Ammon's horn (tissue), 1 donor: ENCODE measurements at regions not wholly inside any gene's neighbourhood (a gene's known extent, or its start where the extent isn't known, plus 50 kb on each side); places are given as distances from the start of the nearest gene placed in this dataset.
A peak's percentile ranks its signal among the peaks of the same experiment; 100 is the strongest.

Source experiments
- DNase-seq: peaks from one replicate; pipeline ENCODE4 v3.0.0-alpha.2; 2016; ENCODE audit warnings: low spot score

DNA sequence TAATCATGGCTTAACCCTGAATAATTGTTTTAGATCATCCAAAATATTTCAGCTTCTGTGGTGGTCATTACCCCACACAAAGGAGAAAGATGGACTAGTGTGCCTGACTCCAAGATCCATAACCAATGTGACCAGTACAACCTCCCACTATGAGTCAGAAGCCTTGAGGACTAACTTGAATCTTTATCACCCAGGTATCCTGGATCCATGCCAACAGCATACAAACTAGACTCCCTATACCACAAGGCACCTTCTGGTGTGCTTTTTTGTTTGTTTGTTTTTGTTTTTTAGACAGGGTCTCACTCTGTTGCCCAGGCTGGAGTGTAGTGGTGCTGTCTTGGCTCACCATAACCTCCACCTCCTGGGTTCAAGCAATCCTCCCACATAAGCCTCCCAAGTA, 317.7 kb downstream of the VPS13C start:
- DNase-seq: no peak

- DNase-seq: no peak
These were observed 323.5 kb downstream of the VPS13C start for GRCh38 chr15:61736790-61737189.

- no peak for DNase-seq
These were observed 329.1 kb downstream of the VPS13C start for GRCh38 chr15:61731099-61731498.

- DNase-seq: no peak
These were observed 330.6 kb downstream of the VPS13C start for GRCh38 chr15:61729646-61730045.

GRCh38 chr15:61726166-61726565, 334.1 kb downstream of the VPS13C start:
- no peak for DNase-seq

GRCh38 chr15:61725251-61725650, 335.0 kb downstream of the VPS13C start:
- no peak for DNase-seq

DNA sequence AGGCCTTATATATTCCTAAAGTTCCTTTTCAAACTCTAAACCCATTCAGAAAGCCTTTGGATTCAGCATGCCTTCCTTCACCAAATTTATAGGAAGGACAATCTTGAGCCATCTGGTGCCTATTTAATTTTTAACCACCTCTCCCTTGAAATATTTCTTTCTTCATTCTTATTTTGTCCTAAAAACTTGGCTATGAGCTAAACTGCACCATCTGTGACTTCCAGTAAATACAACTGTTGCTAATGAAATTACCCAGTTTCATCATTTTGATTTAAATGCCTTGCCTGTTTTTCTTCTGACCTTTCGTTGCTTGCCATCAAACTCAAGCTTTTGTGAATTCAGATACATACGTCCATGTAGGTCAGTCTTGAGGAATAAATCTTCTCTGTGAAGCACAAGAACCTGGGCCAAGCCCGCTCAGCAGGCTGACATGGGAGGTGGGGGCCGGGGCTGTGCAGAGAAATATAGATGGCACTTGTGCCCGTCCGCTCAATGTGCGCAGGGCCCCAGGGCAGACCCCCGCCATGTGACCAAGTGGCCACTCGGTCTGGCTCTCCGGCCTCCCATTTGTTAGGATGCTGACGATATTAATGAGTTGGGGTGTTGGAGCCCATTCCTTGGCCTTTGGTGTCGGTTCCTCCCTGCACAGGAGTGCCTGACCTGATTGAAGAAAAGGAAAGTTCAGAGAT, 335.9 kb downstream of the VPS13C start:
- no peak for DNase-seq

DNA sequence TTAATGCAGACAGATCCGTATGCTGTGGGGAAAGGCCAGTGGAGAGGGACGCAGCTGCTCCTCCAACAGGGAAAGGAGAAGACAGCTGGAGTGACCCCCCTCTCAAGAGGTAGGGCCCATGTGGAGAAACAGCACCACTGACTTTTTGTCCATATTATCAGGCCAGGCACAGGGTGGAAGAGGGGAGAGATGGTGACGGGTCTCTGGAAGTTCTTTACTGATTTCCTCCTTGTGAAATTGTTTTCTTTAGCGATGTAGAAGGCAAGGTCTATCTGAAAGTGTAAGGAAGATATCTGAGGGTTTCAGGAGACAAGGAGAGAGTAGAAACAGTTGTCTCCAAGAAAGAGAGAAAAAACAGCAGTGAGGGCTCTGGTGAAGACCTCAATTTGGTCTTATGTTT, 338.8 kb downstream of the VPS13C start:
- no peak for DNase-seq

- no peak for DNase-seq
These were observed 340.0 kb downstream of the VPS13C start for GRCh38 chr15:61720197-61720704.

DNA sequence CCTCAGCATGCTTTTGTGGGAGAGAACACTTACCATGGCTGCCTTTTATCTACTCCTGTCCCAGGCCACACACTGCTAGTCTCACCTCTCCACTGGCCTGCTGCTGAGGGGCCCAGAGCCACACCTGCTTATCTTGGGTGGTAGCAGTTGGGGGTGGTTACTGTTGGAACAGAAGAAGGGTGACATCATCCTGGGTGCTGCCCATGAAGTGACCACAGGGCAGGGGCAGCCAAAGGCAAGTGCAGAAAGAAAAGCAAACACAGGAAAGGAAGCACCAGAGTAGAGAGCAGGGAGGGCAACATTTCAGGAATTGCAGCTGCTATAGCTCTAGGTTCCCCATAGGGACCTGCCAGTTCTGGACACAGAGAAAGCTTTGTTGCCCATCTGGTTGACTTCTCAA, 345.2 kb downstream of the VPS13C start:
- DNase-seq: no peak

DNA sequence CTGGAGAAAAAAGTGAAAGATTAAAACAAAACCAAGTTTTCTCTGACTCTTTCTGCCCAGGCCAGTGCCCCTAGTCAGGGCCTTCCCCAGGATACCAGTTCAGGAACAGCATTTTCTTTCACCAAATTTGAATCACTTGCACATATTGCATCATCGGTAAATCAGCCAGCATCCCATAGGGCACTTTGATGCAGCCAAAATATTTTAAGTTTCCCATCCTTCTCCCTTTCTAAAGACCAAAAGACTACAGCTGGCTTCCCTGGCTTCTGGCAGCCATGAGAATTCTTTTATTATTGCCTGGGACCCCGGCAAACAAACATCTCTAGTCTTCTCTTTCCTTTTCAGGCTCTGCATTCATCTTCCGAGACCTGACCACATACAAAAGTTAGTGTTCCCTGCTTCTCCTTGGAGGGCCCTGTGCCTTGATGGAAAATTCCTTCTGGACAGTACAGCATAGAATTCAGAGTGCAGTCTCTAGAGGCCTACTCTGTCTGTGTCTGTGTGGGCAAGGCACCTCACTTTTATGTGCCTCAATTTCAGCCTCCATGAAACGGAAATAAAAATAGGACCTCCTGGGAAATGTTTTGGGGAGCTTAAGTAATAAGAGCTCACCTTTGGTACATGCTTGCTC, 348.0 kb downstream of the VPS13C start:
- DNase-seq: peak; percentile 50

DNA sequence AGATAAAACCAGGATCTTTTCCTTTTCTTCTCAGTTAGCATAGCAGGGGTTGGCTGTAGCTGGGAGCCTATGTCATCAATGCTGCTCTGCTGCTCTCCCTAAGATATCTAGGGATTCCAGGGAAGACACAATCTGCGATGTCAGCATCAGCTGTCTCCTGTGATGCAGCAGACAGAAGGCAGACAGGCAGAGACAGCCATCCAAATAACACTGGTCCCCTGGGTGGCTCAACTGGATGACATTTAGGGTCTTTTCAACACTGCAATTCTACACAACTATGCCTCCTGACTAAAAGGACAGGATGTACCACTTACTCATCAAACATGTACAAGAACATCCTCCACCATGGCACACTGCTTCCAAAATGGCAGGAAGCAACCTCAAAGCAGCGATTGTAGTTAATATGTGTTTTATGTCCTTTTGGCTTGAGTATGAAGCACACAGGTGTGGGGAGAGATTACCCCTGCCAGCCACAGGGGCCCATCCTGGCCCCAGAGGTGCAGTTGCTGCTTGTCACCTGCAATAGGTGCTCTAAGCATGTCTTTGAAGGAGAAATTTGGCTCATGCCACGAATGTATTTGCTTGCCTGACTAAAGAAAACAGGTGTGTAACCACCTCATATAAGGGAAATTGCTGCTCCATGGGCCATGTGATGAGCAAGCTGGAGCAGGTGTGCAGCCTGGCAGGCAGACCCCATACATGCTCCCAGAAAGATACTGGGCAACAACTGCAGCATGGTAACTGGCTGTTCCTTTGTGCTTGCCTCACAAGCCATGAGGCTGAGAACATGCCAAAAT, 357.8 kb downstream of the VPS13C start:
- DNase-seq: peak; percentile 46

DNA sequence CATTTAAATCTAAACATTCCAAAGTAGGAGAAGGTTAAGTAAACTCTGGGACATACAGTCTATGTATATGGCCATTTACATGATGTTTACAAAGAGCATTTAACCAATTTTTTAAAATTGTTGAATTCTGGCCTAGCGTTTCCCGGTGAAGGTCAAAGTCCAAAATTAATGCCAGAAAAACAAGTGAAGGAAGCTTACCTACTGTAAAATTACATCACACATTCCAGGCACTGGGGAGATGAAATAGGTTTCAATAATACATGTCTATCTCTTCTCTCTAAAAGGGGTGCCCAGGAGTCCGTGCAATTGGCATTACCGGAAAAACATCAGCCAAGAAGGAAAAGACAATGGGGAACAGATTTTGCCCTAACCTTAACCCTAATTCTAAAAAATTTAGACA, 358.8 kb downstream of the VPS13C start:
- no peak for DNase-seq

- no peak for DNase-seq
These were observed 359.4 kb downstream of the VPS13C start for GRCh38 chr15:61700803-61701202.

DNA sequence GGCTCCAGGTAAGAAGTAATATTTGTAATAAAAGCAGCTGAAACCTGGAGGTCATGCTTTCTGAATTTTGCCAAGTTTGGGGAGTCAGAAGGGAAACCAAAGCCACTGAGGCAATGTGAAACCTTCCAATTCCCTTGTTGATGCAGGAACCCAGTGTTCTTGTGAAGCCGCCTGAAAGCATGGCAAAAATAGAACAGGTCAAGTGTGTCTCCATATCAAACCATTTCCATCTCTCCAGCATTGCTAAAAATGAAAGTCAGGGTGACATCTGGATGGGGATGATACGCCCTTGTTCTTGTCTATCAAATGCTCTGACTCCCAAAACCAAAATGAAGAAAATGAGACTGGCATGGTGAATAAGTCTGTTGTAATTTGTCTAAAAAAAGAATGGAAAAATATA, 362.5 kb downstream of the VPS13C start:
- no peak for DNase-seq

DNA sequence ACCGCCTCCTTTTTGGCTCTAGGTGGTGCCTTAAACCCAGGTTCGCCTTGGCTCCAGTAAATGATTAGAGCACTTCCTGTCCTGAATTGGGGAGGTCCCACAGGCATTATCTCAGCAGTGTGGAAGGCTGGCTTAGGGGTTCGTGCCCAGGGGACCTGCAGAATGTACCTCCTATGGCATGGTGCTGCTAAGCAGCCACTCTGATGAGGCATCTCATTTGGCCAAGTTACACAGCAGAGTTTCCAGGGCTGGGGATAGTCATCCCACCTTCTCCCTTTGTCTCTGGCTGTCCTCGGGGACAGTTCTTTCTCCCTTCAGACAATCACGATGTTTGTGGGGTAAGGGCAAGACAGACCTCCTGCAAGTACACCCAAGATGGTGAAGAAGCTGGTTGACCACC, 371.2 kb downstream of the VPS13C start:
- no peak for DNase-seq

- DNase-seq: no peak
These were observed 372.6 kb downstream of the VPS13C start for GRCh38 chr15:61687651-61688050.

- DNase-seq: no peak
These were observed 373.1 kb downstream of the VPS13C start for GRCh38 chr15:61687124-61687523.

GRCh38 chr15:61685971-61686370, 374.3 kb downstream of the VPS13C start:
- DNase-seq: no peak

- no peak for DNase-seq
These were observed 374.7 kb downstream of the VPS13C start for GRCh38 chr15:61685534-61685933.

- DNase-seq: no peak
These were observed 375.3 kb downstream of the VPS13C start for GRCh38 chr15:61684749-61685467.
